Stimulated activated CD8-positive, alpha-beta memory T cell treated with anti-CD3 and anti-CD28 coated beads, Interleukin-15, amount 100 ng/mL, for 4 hours (primary cell): ENCODE measurements at regions not wholly inside any gene's neighbourhood (a gene's known extent, or its start where the extent isn't known, plus 50 kb on each side); places are given as distances from the start of the nearest gene placed in this dataset.

ENCODE experiments used
- DNase-seq, 2 donors: peaks; one replicate each; pipeline ENCODE4 v3.0.0-alpha.2; 2020; ENCODE audit warnings: low read depth in 2 of 2

- no peak for DNase-seq
Measured at GRCh38 chr11:69992943-69993694, 85.0 kb upstream of the ANO1 start.

- no peak for DNase-seq
Measured at GRCh38 chr11:69994810-69995209, 83.3 kb upstream of the ANO1 start.

GRCh38 chr11:69995697-69996096 lies 82.4 kb upstream of the ANO1 start:
- no peak for DNase-seq

- no peak for DNase-seq
Measured at GRCh38 chr11:69996451-69996850, 81.7 kb upstream of the ANO1 start.

GRCh38 chr11:69997352-69997751 lies 80.8 kb upstream of the ANO1 start:
- DNase-seq: no peak

GRCh38 chr11:69999721-70000120 lies 78.4 kb upstream of the ANO1 start:
- DNase-seq: no peak

GRCh38 chr11:70000228-70000627 lies 77.9 kb upstream of the ANO1 start:
- DNase-seq: no peak

GRCh38 chr11:70001246-70001645 lies 76.9 kb upstream of the ANO1 start:
- DNase-seq: no peak

GRCh38 chr11:70002433-70002832 lies 75.7 kb upstream of the ANO1 start:
- DNase-seq: no peak

- DNase-seq: no peak
Measured at GRCh38 chr11:70005107-70005818, 72.9 kb upstream of the ANO1 start.

GRCh38 chr11:70007796-70008195 lies 70.3 kb upstream of the ANO1 start:
- no peak for DNase-seq

GRCh38 chr11:70010774-70011173 lies 67.3 kb upstream of the ANO1 start:
- no peak for DNase-seq

- no peak for DNase-seq
Measured at GRCh38 chr11:70012134-70012733, 65.9 kb upstream of the ANO1 start.

- no peak for DNase-seq
Measured at GRCh38 chr11:70014291-70014690, 63.8 kb upstream of the ANO1 start.

- no peak for DNase-seq
Measured at GRCh38 chr11:70016666-70017367, 61.3 kb upstream of the ANO1 start.

GRCh38 chr11:70018816-70019215 lies 59.3 kb upstream of the ANO1 start:
- DNase-seq: no peak

- DNase-seq: no peak
Measured at GRCh38 chr11:70019576-70020011, 58.5 kb upstream of the ANO1 start.

- no peak for DNase-seq
Measured at GRCh38 chr11:70020336-70021214, 57.5 kb upstream of the ANO1 start.

- no peak for DNase-seq
Measured at GRCh38 chr11:70021586-70021985, 56.5 kb upstream of the ANO1 start.

- no peak for DNase-seq
Measured at GRCh38 chr11:70024036-70024772, 53.9 kb upstream of the ANO1 start.

- DNase-seq: no peak
Measured at GRCh38 chr11:70024773-70025045, 53.4 kb upstream of the ANO1 start.
